Adrenal gland (tissue), 9 donors: ENCODE measurements at regions not wholly inside any gene's neighbourhood (a gene's known extent, or its start where the extent isn't known, plus 50 kb on each side); places are given as distances from the start of the nearest gene placed in this dataset.

Experiments used
- DNase-seq, 7 donors: peaks; one replicate each; pipeline ENCODE4 v3.0.0-alpha.2; 2019 to 2020
- H3K27ac ChIP-seq, 5 donors: fragments of 200-600 bp; sonication (generic) in 4 of 5; 1 replicate in 3 of 5; 2 replicates in 2 of 5; pipeline versions ENCODE4 v1.5.1 to v1.8.0; 2016 to 2020; ENCODE audit warnings: mild to moderate bottlenecking in 1 of 5
- H3K27me3 ChIP-seq: fragments of 200-600 bp; 2 replicates; pipeline ENCODE4 v1.8.0; 2021
- H3K36me3 ChIP-seq, 2 donors: fragments of 200-600 bp; replicated peaks in 1 of 2; 1 replicate in 1 of 2; 2 replicates in 1 of 2; pipeline versions ENCODE4 v1.5.1 to v1.8.0; 2018 to 2022
- H3K4me1 ChIP-seq, 2 donors: fragments of 200-600 bp; replicated peaks in 1 of 2; 1 replicate in 1 of 2; 2 replicates in 1 of 2; pipeline versions ENCODE4 v1.5.1 to v1.8.0; 2018 to 2021
- H3K4me3 ChIP-seq, 4 donors: fragments of 200-600 bp; sonication (generic) in 3 of 4; one replicate each; pipeline ENCODE4 v1.5.1; 2016 to 2018
- H3K9me3 ChIP-seq, 3 donors: fragments of 200-600 bp; sonication (generic) in 1 of 3; replicated peaks in 1 of 3; 1 replicate in 2 of 3; 2 replicates in 1 of 3; pipeline versions ENCODE4 v1.5.1 to v1.8.0; 2016 to 2021
- CTCF ChIP-seq, 6 experiments: fragments of 450-650 bp in 4 of 6; fragments of 200-600 bp in 2 of 6; sonication (generic) in 1 of 6; IDR thresholded peaks; 1 replicate in 5 of 6; 2 replicates in 1 of 6; pipeline versions ENCODE4 v1.5.1 to v1.8.0; 2016 to 2021; ENCODE audit warnings: antibody characterized with exemption in 6 of 6, mild to moderate bottlenecking in 2 of 6, moderate library complexity in 1 of 6
- POLR2A ChIP-seq, 2 donors: fragments of 450-650 bp; IDR thresholded peaks; one replicate each; pipeline ENCODE4 v1.6.1; 2017; ENCODE audit warnings: antibody characterized with exemption in 2 of 2, mild to moderate bottlenecking in 2 of 2, moderate library complexity in 1 of 2
- WGBS, 4 donors: extraction: QIAGEN DNeasy Blood & Tissue Kit in 2 of 4; methylation state at CpG; one replicate each; pipeline versions ENCODE4 v1.1.5 to v1.1.7; 2013 to 2017; 5-methylcytosine and 5-hydroxymethylcytosine counted together
- intact Hi-C, 2 donors: fragments of 100-400 bp; cut with DNase I; formaldehyde crosslinking; loops; one replicate each; pipeline versions ENCODE4 v1.14.1 to v1.15.0; 2022 to 2023
- donor health status: healthy with polysubstance abuse.
- donor health status: Bipolar disorder and iron deficiency.
- donor health status: DM: yes; HTN: yes; CAD: no.
- donor health status: DM: no; HTN: no; CAD: no.
- donor health status: DM: no; HTN: no; CAD: no.

GRCh38 chr3:30203301-30203700 lies 403.1 kb upstream of the TGFBR2 start:
- Histone ChIP-seq H3K4me1 (peaks cover 0 to 19% of the 10 kb centered on the region in 2 donors), H3K27ac (no peak overlapping the region), H3K36me3 (no peaks in the 10 kb centered on the region), H3K4me3 (no peak overlapping the region), H3K27me3 (no peaks in the 10 kb centered on the region), H3K9me3 (no peaks in the 10 kb centered on the region)
- no peak for TF ChIP-seq POLR2A (IDR thresholded peaks at IDR 0.05)
- 96 to 100% (median 96%) methylated on average over 2 of the region's 2 CpGs for WGBS, 4 donors
- DNase-seq, result no peak
- intact Hi-C loops, result no loop called here

GRCh38 chr3:30204126-30204525 lies 402.3 kb upstream of the TGFBR2 start:
- no peaks in the 10 kb centered on the region for H3K27me3 ChIP-seq
- DNase-seq, result no peak
- H3K9me3 ChIP-seq, result no peaks in the 10 kb centered on the region
- no peak for TF ChIP-seq POLR2A (IDR thresholded peaks at IDR 0.05)
- no peak for TF ChIP-seq CTCF (IDR thresholded peaks at IDR 0.05)
- no peaks in the 10 kb centered on the region for H3K36me3 ChIP-seq
- H3K4me1 ChIP-seq, result peaks cover 0 to 16% of the 10 kb centered on the region in 2 donors
- H3K4me3 ChIP-seq, result no peak overlapping the region
- no peak overlapping the region for H3K27ac ChIP-seq
- intact Hi-C loops, result no loop called here

- intact Hi-C loops, result no loop called here
- Histone ChIP-seq H3K4me1 (peaks cover 0 to 9% of the 10 kb centered on the region in 2 donors), H3K36me3 (no peaks in the 10 kb centered on the region), H3K27ac (no peak overlapping the region), H3K9me3 (no peaks in the 10 kb centered on the region), H3K27me3 (no peaks in the 10 kb centered on the region), H3K4me3 (no peak overlapping the region)
- TF ChIP-seq CTCF (IDR thresholded peaks at IDR 0.05), result no peak
- TF ChIP-seq POLR2A (IDR thresholded peaks at IDR 0.05), result no peak
- no peak for DNase-seq
- WGBS, 4 donors, result 88 to 92% (median 88%) methylated on average over 1 of the region's 1 CpG
Measured at GRCh38 chr3:30206051-30206450, 400.4 kb upstream of the TGFBR2 start.

GRCh38 chr3:30221619-30222018 lies 384.8 kb upstream of the TGFBR2 start:
- DNase-seq, result no peak
- Histone ChIP-seq H3K4me1 (peaks cover 0 to 9% of the 10 kb centered on the region in 2 donors), H3K9me3 (no peaks in the 10 kb centered on the region), H3K36me3 (no peaks in the 10 kb centered on the region), H3K4me3 (no peak overlapping the region), H3K27ac (no peak overlapping the region), H3K27me3 (no peaks in the 10 kb centered on the region)
- WGBS, 4 donors, result 62 to 83% (median 74%) methylated on average over 3 of the region's 3 CpGs
- intact Hi-C loops, result no loop called here
- TF ChIP-seq CTCF (IDR thresholded peaks at IDR 0.05) (no peak), POLR2A (IDR thresholded peaks at IDR 0.05) (no peak)

- Histone ChIP-seq H3K27ac (no peak overlapping the region), H3K36me3 (no peaks in the 10 kb centered on the region), H3K4me1 (peaks cover 3 to 16% of the 10 kb centered on the region in 2 donors), H3K27me3 (no peaks in the 10 kb centered on the region), H3K4me3 (no peak overlapping the region), H3K9me3 (no peaks in the 10 kb centered on the region)
- TF ChIP-seq CTCF (IDR thresholded peaks at IDR 0.05), result no peak
- no peak for TF ChIP-seq POLR2A (IDR thresholded peaks at IDR 0.05)
- no peak for DNase-seq
- intact Hi-C loops, result no loop called here
- 52 to 79% (median 68%) methylated on average over 2 of the region's 2 CpGs for WGBS, 4 donors
Measured at GRCh38 chr3:30222441-30222840, 384.0 kb upstream of the TGFBR2 start.
